Astrocyte (in vitro differentiated cells and primary cell): ENCODE measurements at regions not wholly inside any gene's neighbourhood (a gene's known extent, or its start where the extent isn't known, plus 50 kb on each side); places are given as distances from the start of the nearest gene placed in this dataset.
"Not testable (repeated sequence)": the region's sequence is repeated elsewhere in the genome, so short reads cannot be mapped to it uniquely, and the experiment has no call there.

Experiments used
- DNase-seq: peaks from one replicate; pipeline ENCODE4 v3.0.0-alpha.2; 2010; ENCODE audit warnings: low read depth
- FAIRE-seq: peaks from 2 replicates; lab custom pipeline; 2011; peaks lifted over from hg19 to GRCh38; lab: Jason Lieb, UNC
- H2AFZ ChIP-seq: 2 replicates; pipeline ENCODE4 v1.6.0; 2012; ENCODE audit warnings: low read depth, low read length, inconsistent platforms
- H3K27ac ChIP-seq: 2 replicates; pipeline ENCODE4 v1.5.1; 2011; ENCODE audit warnings: low read depth, low read length, inconsistent platforms
- H3K27me3 ChIP-seq: 2 replicates; pipeline ENCODE4 v1.6.0; 2011; ENCODE audit warnings: low read length, inconsistent platforms; ENCODE audit not compliant: insufficient read depth
- H3K36me3 ChIP-seq: 2 replicates; pipeline ENCODE4 v1.5.1; 2011; ENCODE audit warnings: low read length, inconsistent platforms; ENCODE audit not compliant: insufficient read depth
- H3K4me1 ChIP-seq: 2 replicates; pipeline ENCODE4 v1.5.1; 2011; ENCODE audit warnings: low read length, inconsistent platforms; ENCODE audit not compliant: insufficient read depth
- H3K4me2 ChIP-seq: 2 replicates; pipeline ENCODE4 v1.6.0; 2012; ENCODE audit warnings: low read length, inconsistent platforms
- H3K4me3 ChIP-seq: 2 replicates; pipeline ENCODE4 v1.5.1; 2011; ENCODE audit warnings: low read depth, mild to moderate bottlenecking, low read length, inconsistent platforms; ENCODE audit not compliant: insufficient read depth
- H3K79me2 ChIP-seq: 2 replicates; pipeline ENCODE4 v1.6.0; 2012; ENCODE audit warnings: mild to moderate bottlenecking, low read length, inconsistent platforms; ENCODE audit not compliant: insufficient read depth
- H3K9ac ChIP-seq: 2 replicates; pipeline ENCODE4 v1.6.0; 2012; ENCODE audit warnings: mild to moderate bottlenecking, low read length, inconsistent platforms
- H3K9me3 ChIP-seq: 2 replicates; pipeline ENCODE4 v1.5.1; 2012; ENCODE audit warnings: low read depth, mild to moderate bottlenecking, low read length, inconsistent platforms; ENCODE audit not compliant: insufficient read depth
- H4K20me1 ChIP-seq: 2 replicates; pipeline ENCODE4 v1.6.0; 2012; ENCODE audit warnings: low read length, inconsistent platforms; ENCODE audit not compliant: insufficient read depth
- H3K27ac Mint-ChIP-seq: one replicate; pipeline ENCODE4 v1.8.0; 2021; ENCODE audit warnings: mild to moderate bottlenecking, mixed read lengths; ENCODE audit not compliant: unreplicated experiment
- H3K27me3 Mint-ChIP-seq: one replicate; pipeline ENCODE4 v1.8.0; 2021; ENCODE audit warnings: low read depth, mixed read lengths; ENCODE audit not compliant: unreplicated experiment
- H3K36me3 Mint-ChIP-seq: one replicate; pipeline ENCODE4 v1.8.0; 2021; ENCODE audit warnings: low read depth, mixed read lengths; ENCODE audit not compliant: unreplicated experiment
- H3K4me1 Mint-ChIP-seq: one replicate; pipeline ENCODE4 v1.8.0; 2021; ENCODE audit warnings: low read depth, mixed read lengths; ENCODE audit not compliant: unreplicated experiment
- H3K4me3 Mint-ChIP-seq: one replicate; pipeline ENCODE4 v1.8.0; 2021; ENCODE audit warnings: mild to moderate bottlenecking, moderate library complexity, mixed read lengths; ENCODE audit not compliant: unreplicated experiment
- H3K9me3 Mint-ChIP-seq: one replicate; pipeline ENCODE4 v1.8.0; 2021; ENCODE audit warnings: mild to moderate bottlenecking, mixed read lengths; ENCODE audit not compliant: unreplicated experiment
- CTCF ChIP-seq: IDR thresholded peaks from 2 replicates; pipeline ENCODE4 v1.5.1; 2011; ENCODE audit warnings: low read depth, mild to moderate bottlenecking, inconsistent platforms, low read length, moderate library complexity; ENCODE audit not compliant: insufficient read depth
- EZH2 ChIP-seq: IDR thresholded peaks from 2 replicates; pipeline ENCODE4 v1.6.1; 2012; ENCODE audit warnings: mild to moderate bottlenecking, low read length, inconsistent platforms; ENCODE audit not compliant: insufficient read depth

- Histone ChIP-seq H3K4me1 (no peaks in the 10 kb centered on the region), H3K4me2 (no peak overlapping the region), H2AFZ (no peak overlapping the region), H3K36me3 (no peaks in the 10 kb centered on the region), H3K27me3 (no peaks in the 10 kb centered on the region), H3K9ac (no peak overlapping the region), H3K27ac (no peak overlapping the region), H4K20me1 (no peaks in the 10 kb centered on the region), H3K9me3 (no peaks in the 10 kb centered on the region), H3K4me3 (no peak overlapping the region), H3K79me2 (no peaks in the 10 kb centered on the region)
- FAIRE-seq = no peak
- DNase-seq = no peak
- Mint-ChIP-seq H3K9me3 (no peaks in the 10 kb centered on the region), H3K4me1 (no peaks in the 10 kb centered on the region), H3K4me3 (no peak overlapping the region), H3K27me3 (peaks cover 2% of the 10 kb centered on the region), H3K27ac (no peak overlapping the region), H3K36me3 (peaks cover 1% of the 10 kb centered on the region)
- TF ChIP-seq EZH2 (no peak), CTCF (no peak)
Observed at GRCh38 chr16:79883494-79883893, 283.0 kb upstream of the MAF start.

GRCh38 chr16:79882340-79883005, 281.9 kb upstream of the MAF start:
- no peak overlapping the region for H2AFZ ChIP-seq
- H3K36me3 ChIP-seq = no peaks in the 10 kb centered on the region
- H3K4me3 Mint-ChIP-seq = no peak overlapping the region
- TF ChIP-seq CTCF = no peak
- no peak for TF ChIP-seq EZH2
- no peaks in the 10 kb centered on the region for H3K4me1 Mint-ChIP-seq
- H3K4me1 ChIP-seq = no peaks in the 10 kb centered on the region
- no peaks in the 10 kb centered on the region for H3K79me2 ChIP-seq
- DNase-seq = no peak
- H3K27ac ChIP-seq = no peak overlapping the region
- H3K9me3 ChIP-seq = no peaks in the 10 kb centered on the region
- H3K27ac Mint-ChIP-seq = no peak overlapping the region
- H3K27me3 Mint-ChIP-seq = peaks cover 8% of the 10 kb centered on the region
- no peak overlapping the region for H3K4me3 ChIP-seq
- H3K36me3 Mint-ChIP-seq = no peaks in the 10 kb centered on the region
- H3K27me3 ChIP-seq = no peaks in the 10 kb centered on the region
- H3K9me3 Mint-ChIP-seq = no peaks in the 10 kb centered on the region
- no peak overlapping the region for H3K9ac ChIP-seq
- FAIRE-seq = no peak
- no peak overlapping the region for H3K4me2 ChIP-seq
- H4K20me1 ChIP-seq = no peaks in the 10 kb centered on the region

- FAIRE-seq = not testable (repeated sequence)
Observed at GRCh38 chr16:79881107-79881506, 280.6 kb upstream of the MAF start.

More at GRCh38 chr16:79881107-79881506, 280.6 kb upstream of the MAF start:
- not testable (repeated sequence) for H4K20me1 ChIP-seq, H3K27me3 Mint-ChIP-seq, H2AFZ ChIP-seq, DNase-seq, H3K4me2 ChIP-seq, H3K27ac ChIP-seq, H3K4me1 Mint-ChIP-seq, H3K27ac Mint-ChIP-seq, H3K9me3 ChIP-seq, H3K36me3 Mint-ChIP-seq, H3K9ac ChIP-seq, H3K27me3 ChIP-seq, H3K4me3 ChIP-seq, H3K79me2 ChIP-seq, H3K4me1 ChIP-seq, H3K4me3 Mint-ChIP-seq, H3K9me3 Mint-ChIP-seq, H3K36me3 ChIP-seq
